IMR-90 (cell line): ENCODE measurements at regions not wholly inside any gene's neighbourhood (a gene's known extent, or its start where the extent isn't known, plus 50 kb on each side); places are given as distances from the start of the nearest gene placed in this dataset.

Experiments
- ATAC-seq: fragments of 200-7000 bp; cut with Tn5 transposase; 2 replicates; pipeline ENCODE4 v1.9.1; 2020; ENCODE audit warnings: low read depth, mild to moderate bottlenecking, moderate library complexity
- BruUV-seq: library from RNA; stranded (reverse); fragments of 400-500 nt; replicated peaks from 2 replicates; lab custom pipeline; 2021; lab: Mats Ljungman, UMichigan
- CTCF ChIA-PET: fragments of 300-600 bp; formaldehyde crosslinking; extraction: SDS; loops from one replicate; lab custom pipeline; 2021; ENCODE audit warnings: antibody characterized with exemption; lab: Yijun Ruan, JAX
- POLR2A ChIA-PET: fragments of 300-600 bp; sonication (Branson Sonifier 250); formaldehyde crosslinking; loops from one replicate; lab custom pipeline; 2022; ENCODE audit warnings: antibody characterized with exemption; ENCODE audit not compliant: unreplicated experiment; lab: Charles Lee
- DNase-seq: peaks from one replicate; pipeline ENCODE4 v3.0.0; 2013
- H2AFZ ChIP-seq: replicated peaks from 2 replicates; pipeline ENCODE3; 2013; ENCODE audit warnings: low read length, mild to moderate bottlenecking; ENCODE audit not compliant: poor library complexity
- H2AK5ac ChIP-seq: 2 replicates; pipeline ENCODE4 v1.6.1; 2013; ENCODE audit warnings: low read depth, low read length, inconsistent platforms
- H2AK9ac ChIP-seq: replicated peaks from 2 replicates; pipeline ENCODE3; 2013; ENCODE audit warnings: mild to moderate bottlenecking, low read depth, low read length, moderate library complexity; ENCODE audit not compliant: poor library complexity
- H2BK120ac ChIP-seq: 2 replicates; pipeline ENCODE4 v1.6.1; 2013; ENCODE audit warnings: low read depth, low read length, inconsistent platforms
- H2BK15ac ChIP-seq: 3 replicates; pipeline ENCODE4 v1.6.1; 2013; ENCODE audit warnings: low read depth, low read length, inconsistent platforms
- H2BK20ac ChIP-seq: 2 replicates; pipeline ENCODE4 v1.6.1; 2013; ENCODE audit warnings: low read depth, mild to moderate bottlenecking, inconsistent platforms, low read length, moderate library complexity
- H2BK5ac ChIP-seq: 2 replicates; pipeline ENCODE4 v1.6.1; 2013; ENCODE audit warnings: mild to moderate bottlenecking, low read depth, low read length, inconsistent platforms; ENCODE audit not compliant: poor library complexity, severe bottlenecking
- H3K14ac ChIP-seq: replicated peaks from 2 replicates; pipeline ENCODE4 v1.6.1; 2013; ENCODE audit warnings: low read depth, low read length, inconsistent platforms
- H3K18ac ChIP-seq: 2 replicates; pipeline ENCODE4 v1.6.1; 2013; ENCODE audit warnings: low read depth, low read length, control low read depth
- H3K23ac ChIP-seq: 2 replicates; pipeline ENCODE4 v1.6.1; 2013; ENCODE audit warnings: low read depth, low read length, inconsistent platforms
- H3K27ac ChIP-seq: 2 replicates; pipeline ENCODE4 v1.5.1; 2013; ENCODE audit warnings: mild to moderate bottlenecking, control low read depth, low read length; ENCODE audit not compliant: insufficient read depth
- H3K27me3 ChIP-seq: 2 replicates; pipeline ENCODE4 v1.6.1; 2013; ENCODE audit warnings: low read length; ENCODE audit not compliant: control insufficient read depth, insufficient read depth
- H3K36me3 ChIP-seq: 2 replicates; pipeline ENCODE4 v1.6.1; 2013; ENCODE audit warnings: low read length, mixed read lengths; ENCODE audit not compliant: control insufficient read depth, insufficient read depth
- H3K4ac ChIP-seq: 2 replicates; pipeline ENCODE4 v1.6.1; 2013; ENCODE audit warnings: low read depth, low read length, inconsistent platforms
- H3K4me1 ChIP-seq: 2 replicates; pipeline ENCODE4 v1.6.1; 2013; ENCODE audit warnings: low read length, mixed read lengths; ENCODE audit not compliant: control insufficient read depth, insufficient read depth
- H3K4me2 ChIP-seq: 2 replicates; pipeline ENCODE4 v1.6.1; 2013; ENCODE audit warnings: low read depth, mild to moderate bottlenecking, control low read depth, low read length, moderate library complexity
- H3K4me3 ChIP-seq: 2 replicates; pipeline ENCODE4 v1.5.1; 2013; ENCODE audit warnings: low read depth, mild to moderate bottlenecking, control low read depth, low read length, moderate library complexity; ENCODE audit not compliant: insufficient read depth
- H3K56ac ChIP-seq: 2 replicates; pipeline ENCODE4 v1.6.1; 2013; ENCODE audit warnings: low read length, inconsistent platforms; ENCODE audit not compliant: insufficient read depth; ENCODE audit errors: extremely low read depth
- H3K79me1 ChIP-seq, 2 experiments: 2 replicates each; pipeline ENCODE4 v1.6.1; 2013; ENCODE audit warnings: low read length in 2 of 2, inconsistent platforms in 1 of 2, low read depth in 1 of 2
- H3K9ac ChIP-seq: 2 replicates; pipeline ENCODE4 v1.6.1; 2013; ENCODE audit warnings: low read depth, low read length, control low read depth
- H3K9me1 ChIP-seq: 2 replicates; pipeline ENCODE4 v1.6.1; 2013; ENCODE audit warnings: low read length, inconsistent platforms; ENCODE audit not compliant: insufficient read depth
- H3K9me3 ChIP-seq: 2 replicates; pipeline ENCODE4 v1.6.1; 2013; ENCODE audit warnings: low read length; ENCODE audit not compliant: control insufficient read depth, insufficient read depth
- H4K20me1 ChIP-seq: 2 replicates; pipeline ENCODE4 v1.6.1; 2013; ENCODE audit warnings: low read length, inconsistent platforms; ENCODE audit not compliant: insufficient read depth
- H4K5ac ChIP-seq: 2 replicates; pipeline ENCODE4 v1.6.1; 2013; ENCODE audit warnings: mild to moderate bottlenecking, low read depth, low read length, control low read depth
- H4K8ac ChIP-seq, 2 experiments: 2 replicates each; pipeline ENCODE4 v1.6.1; 2013; ENCODE audit warnings: low read depth in 2 of 2, low read length in 2 of 2, control low read depth in 1 of 2, inconsistent platforms in 1 of 2
- H4K91ac ChIP-seq: 2 replicates; pipeline ENCODE4 v1.6.1; 2013; ENCODE audit warnings: low read depth, low read length, inconsistent platforms; ENCODE audit not compliant: insufficient read depth
- BHLHE40 ChIP-seq: fragments of 150-350 bp; IDR thresholded peaks from 2 replicates; pipeline ENCODE4 v1.6.1; 2016; ENCODE audit warnings: mild to moderate bottlenecking, low read depth, low read length
- CEBPB ChIP-seq: IDR thresholded peaks from 2 replicates; pipeline ENCODE4 v1.6.1; 2012; ENCODE audit warnings: low read depth, low read length, improper control_type of control experiment
- CHD1 ChIP-seq: IDR thresholded peaks from 2 replicates; pipeline ENCODE4 v1.6.1; 2012; ENCODE audit warnings: low read depth, low read length, improper control_type of control experiment
- CTCF ChIP-seq: conservative IDR thresholded peaks from 2 replicates; pipeline ENCODE4 v1.5.1; 2012; ENCODE audit warnings: mild to moderate bottlenecking, low read depth, low read length, improper control_type of control experiment
- FOS ChIP-seq: fragments of 150-350 bp; IDR thresholded peaks from 2 replicates; pipeline ENCODE4 v1.6.1; 2016; ENCODE audit warnings: low read depth, low read length
- MAFK ChIP-seq: IDR thresholded peaks from 2 replicates; pipeline ENCODE4 v1.6.1; 2012; ENCODE audit warnings: low read depth, low read length, improper control_type of control experiment
- MAZ ChIP-seq: IDR thresholded peaks from 2 replicates; pipeline ENCODE4 v1.6.1; 2012; ENCODE audit warnings: low read depth, mild to moderate bottlenecking, low read length, improper control_type of control experiment, moderate library complexity, borderline replicate concordance
- MXI1 ChIP-seq: IDR thresholded peaks from 2 replicates; pipeline ENCODE4 v1.6.1; 2012; ENCODE audit warnings: low read depth, mild to moderate bottlenecking, low read length, moderate library complexity, borderline replicate concordance
- NFE2L2 ChIP-seq: fragments of 150-350 bp; IDR thresholded peaks from 2 replicates; pipeline ENCODE4 v1.6.1; 2016; ENCODE audit warnings: low read depth, mild to moderate bottlenecking, low read length
- POLR2A ChIP-seq: IDR thresholded peaks from 2 replicates; pipeline ENCODE4 v1.6.1; 2012; ENCODE audit warnings: mild to moderate bottlenecking, low read depth, low read length
- RCOR1 ChIP-seq: IDR thresholded peaks from 2 replicates; pipeline ENCODE4 v1.6.1; 2012; ENCODE audit warnings: mild to moderate bottlenecking, low read length, improper control_type of control experiment; ENCODE audit not compliant: insufficient replicate concordance
- SMC3 ChIP-seq: fragments of 150-350 bp; IDR thresholded peaks from 2 replicates; pipeline ENCODE4 v1.6.1; 2016; ENCODE audit warnings: low read depth, mild to moderate bottlenecking, antibody characterized with exemption, low read length, moderate library complexity
- USF2 ChIP-seq: fragments of 150-350 bp; IDR thresholded peaks from 2 replicates; pipeline ENCODE4 v1.6.1; 2017; ENCODE audit warnings: mild to moderate bottlenecking, antibody characterized with exemption, low read length, low read depth
- WGBS, 2 experiments: methylation state at CpG; one replicate each; pipeline versions ENCODE4 v1.1.5 to v1.1.7; 2013; ENCODE audit warnings: missing lambda C conversion rate in 2 of 2; ENCODE audit not compliant: insufficient read length in 1 of 2; ENCODE audit errors: extremely low coverage in 2 of 2; 5-methylcytosine and 5-hydroxymethylcytosine counted together
- dilution Hi-C: fragments of 300-500 bp; cut with HindIII; formaldehyde crosslinking; loops from one replicate; pipeline ENCODE4 v1.14.3; 2018; ENCODE audit warnings: low sequenced_read_pairs; ENCODE audit not compliant: unreplicated experiment
- in situ Hi-C: fragments of 300-500 bp; cut with MboI; formaldehyde crosslinking; loops from 3 replicates; pipeline ENCODE4 v1.14.3; 2019; ENCODE audit warnings: low sequenced_read_pairs, inconsistent platforms, mixed read lengths
- intact Hi-C: fragments of 100-400 bp; cut with micrococcal nuclease; formaldehyde crosslinking; loops from 2 replicates; pipeline ENCODE4 v1.10.0; 2022

GRCh38 chrX:55919367-55920221 lies 202.0 kb downstream of the RRAGB start:
- H2BK5ac ChIP-seq = no peak overlapping the region
- no peak overlapping the region for H3K4me3 ChIP-seq
- H2AFZ ChIP-seq = no peak overlapping the region
- H4K20me1 ChIP-seq = no peaks in the 10 kb centered on the region
- H2BK15ac ChIP-seq = no peak overlapping the region
- no peak overlapping the region for H2BK120ac ChIP-seq
- DNase-seq = no peak
- in situ Hi-C loops = no loop called here
- intact Hi-C loops = no loop called here
- H3K9ac ChIP-seq = no peak overlapping the region
- no peaks in the 10 kb centered on the region for H3K9me1 ChIP-seq
- no peak overlapping the region for H3K23ac ChIP-seq
- H3K9me3 ChIP-seq = no peaks in the 10 kb centered on the region
- H4K5ac ChIP-seq = no peak overlapping the region
- no peak overlapping the region for H3K18ac ChIP-seq
- BruUV-seq = no TSS peak
- no peak overlapping the region for H3K27ac ChIP-seq
- no peak overlapping the region for H3K56ac ChIP-seq
- no peak overlapping the region for H4K8ac ChIP-seq
- WGBS, 2 experiments = 43% methylated on average over 1 of the region's 12 CpGs; no CpG with 5 or more reads in 1 of the 2 experiments
- H2BK20ac ChIP-seq = no peak overlapping the region
- no peak overlapping the region for H3K4me2 ChIP-seq
- H3K36me3 ChIP-seq = no peaks in the 10 kb centered on the region
- no peak overlapping the region for H3K14ac ChIP-seq
- no peaks in the 10 kb centered on the region for H3K79me1 ChIP-seq
- H2AK5ac ChIP-seq = no peak overlapping the region
- no peaks in the 10 kb centered on the region for H3K27me3 ChIP-seq
- dilution Hi-C loops = no loop called here
- TF ChIP-seq NFE2L2 = no peak
- TF ChIP-seq BHLHE40 = no peak
- TF ChIP-seq MAZ = no peak
- no peak for TF ChIP-seq MXI1
- no peak for TF ChIP-seq POLR2A
- no peak for TF ChIP-seq CHD1
- TF ChIP-seq USF2 = no peak
- no peak for TF ChIP-seq CTCF
- no peak for TF ChIP-seq FOS
- no peak for TF ChIP-seq MAFK
- no peak for TF ChIP-seq RCOR1
- no peak for TF ChIP-seq CEBPB
- no peak for TF ChIP-seq SMC3
- ChIA-PET POLR2A (no interaction called here), CTCF (interaction anchor here (0.8 kb wide), 1 partner anchor 11 kb away, joined by 3 read pairs; no protein-coding TSS in a partner anchor)
- H4K91ac ChIP-seq = no peak overlapping the region
- H3K4me1 ChIP-seq = no peaks in the 10 kb centered on the region
- no peak overlapping the region for H2AK9ac ChIP-seq
- H3K4ac ChIP-seq = no peak overlapping the region
- no peak for ATAC-seq
